ENCODE measurements at regions not wholly inside any gene's neighbourhood (a gene's known extent, or its start where the extent isn't known, plus 50 kb on each side); places are given as distances from the start of the nearest gene placed in this dataset.

DNA sequence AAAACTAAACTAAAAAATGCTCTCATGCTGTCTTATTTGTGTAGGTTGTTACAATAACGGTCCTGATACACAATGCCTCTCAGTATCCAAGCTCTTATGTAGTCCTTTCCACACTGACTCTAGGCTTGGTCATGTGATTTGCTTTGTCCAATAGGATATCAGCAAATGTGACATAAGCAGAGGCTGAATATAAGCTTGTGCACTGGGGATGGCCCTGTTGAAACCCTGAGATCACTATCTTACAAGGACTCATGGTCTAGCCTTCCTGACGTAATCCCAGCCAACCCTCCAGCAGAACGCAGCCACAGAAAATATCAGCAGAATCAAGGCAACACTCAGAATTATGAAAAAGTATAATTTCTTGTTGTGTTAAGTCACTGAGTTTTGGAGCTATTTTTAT, 145.1 kb upstream of the CCN2 start:
- no peak overlapping the region for H3K4me3 ChIP-seq (ENCODE audit: extremely low read depth in 1 of 4, insufficient read depth in 2 of 4, low read depth in 3 of 4, low read length in 4 of 4)
- no peak overlapping the region for H3K9ac ChIP-seq (replicated peaks in 1 of 4; ENCODE audit: extremely low read depth in 1 of 4, low read depth in 3 of 4, low read length in 3 of 4)
- no peaks in the 10 kb centered on the region for H4K20me1 ChIP-seq (replicated peaks in 1 of 2; ENCODE audit: control insufficient read depth in 1 of 2, insufficient read depth in 2 of 2, low read length in 2 of 2)
- no peak for FAIRE-seq
- H3K4me2 ChIP-seq (ENCODE audit: insufficient read depth in 1 of 2, low read depth in 2 of 2, low read length in 2 of 2), result no peak overlapping the region
- 0 out of 4 replicates have a peak, but pooled peaks cover 0 to 3% of the 10 kb centered on the region in 2 experiments for H3K9me3 ChIP-seq (ENCODE audit: insufficient read depth in 2 of 2, low read depth in 1 of 2, low read length in 1 of 2)
- no peaks in the 10 kb centered on the region; the same call in 1 of the 2 replicates for H3K79me1 ChIP-seq (ENCODE audit: low read depth, low read length)
- H2AFZ ChIP-seq (ENCODE audit: low read length), result no peak overlapping the region
- no peaks in the 10 kb centered on the region for H3K4me1 ChIP-seq (replicated peaks in 1 of 4; ENCODE audit: control insufficient read depth in 3 of 4, insufficient read depth in 4 of 4, low read length in 3 of 4)
- ChIA-PET CTCF (ENCODE audit: partially characterized antibody) (interaction anchor here (0.5 to 1.6 kb wide), 3 partner anchors 13 to 498 kb away, joined by 3 to 5 read pairs (median 4); no protein-coding TSS in a partner anchor), POLR2A (ENCODE audit: partially characterized antibody) (no interaction called here)
- WGBS, 2 experiments (ENCODE audit: extremely low coverage in 1 of 2, insufficient coverage in 1 of 2, insufficient read length in 1 of 2, insufficient replicate concordance in 2 of 2, low coverage in 1 of 2, low lambda C conversion rate in 2 of 2, missing lambda C conversion rate in 1 of 2), result 93% methylated on average over 3 of the region's 3 CpGs; no CpG with 5 or more reads in 1 of the 2 experiments
- no peak overlapping the region for H2BK15ac ChIP-seq (ENCODE audit: low read length)
- H2BK5ac ChIP-seq (ENCODE audit: low read depth, low read length), result no peak overlapping the region
- H2AK5ac ChIP-seq (ENCODE audit: low read depth, low read length), result no peak overlapping the region
- H3K27ac ChIP-seq (ENCODE audit: low read depth, low read length), result no peak overlapping the region
- no peak overlapping the region for H3K56ac ChIP-seq (replicated peaks; ENCODE audit: insufficient read length, low read depth, low read length)
- H4K8ac ChIP-seq (ENCODE audit: extremely low read depth, insufficient read depth, low read length), result no peak overlapping the region
- no peaks in the 10 kb centered on the region for H3K27me3 ChIP-seq (replicated peaks in 1 of 4; ENCODE audit: control insufficient read depth in 3 of 4, extremely low read depth in 1 of 4, insufficient read depth in 3 of 4, low read length in 3 of 4)
- H2BK12ac ChIP-seq (ENCODE audit: low read depth, low read length), result no peak overlapping the region
- H4K5ac ChIP-seq (ENCODE audit: insufficient read length, low read depth, low read length), result no peak overlapping the region
- H3K4ac ChIP-seq (replicated peaks; ENCODE audit: insufficient read length, low read depth, low read length), result no peak overlapping the region
- no peaks in the 10 kb centered on the region for H3K36me3 ChIP-seq (ENCODE audit: control insufficient read depth in 2 of 4, insufficient read depth in 4 of 4, low read length in 3 of 4)
- H3K79me2 ChIP-seq (ENCODE audit: control insufficient read depth in 1 of 2, insufficient read depth in 2 of 2, low read length in 2 of 2), result no peaks in the 10 kb centered on the region
- H2BK20ac ChIP-seq (ENCODE audit: low read length), result no peak overlapping the region
- no peak overlapping the region for H3K18ac ChIP-seq (ENCODE audit: extremely low read depth, low read length)
- DNase-seq (ENCODE audit: low read depth in 1 of 2, low spot score in 2 of 2), result no peak
- no peak overlapping the region for H3K23ac ChIP-seq (ENCODE audit: insufficient read length)
- H2BK120ac ChIP-seq (replicated peaks; ENCODE audit: low read depth, low read length), result no peak overlapping the region
- no peaks in the 10 kb centered on the region for H3K23me2 ChIP-seq (ENCODE audit: low read depth, low read length)
- no peak overlapping the region for H3K14ac ChIP-seq (ENCODE audit: insufficient read length)
- H4K91ac ChIP-seq (replicated peaks; ENCODE audit: insufficient read length, low read length), result no peak overlapping the region
- TF ChIP-seq, protein P1, sequence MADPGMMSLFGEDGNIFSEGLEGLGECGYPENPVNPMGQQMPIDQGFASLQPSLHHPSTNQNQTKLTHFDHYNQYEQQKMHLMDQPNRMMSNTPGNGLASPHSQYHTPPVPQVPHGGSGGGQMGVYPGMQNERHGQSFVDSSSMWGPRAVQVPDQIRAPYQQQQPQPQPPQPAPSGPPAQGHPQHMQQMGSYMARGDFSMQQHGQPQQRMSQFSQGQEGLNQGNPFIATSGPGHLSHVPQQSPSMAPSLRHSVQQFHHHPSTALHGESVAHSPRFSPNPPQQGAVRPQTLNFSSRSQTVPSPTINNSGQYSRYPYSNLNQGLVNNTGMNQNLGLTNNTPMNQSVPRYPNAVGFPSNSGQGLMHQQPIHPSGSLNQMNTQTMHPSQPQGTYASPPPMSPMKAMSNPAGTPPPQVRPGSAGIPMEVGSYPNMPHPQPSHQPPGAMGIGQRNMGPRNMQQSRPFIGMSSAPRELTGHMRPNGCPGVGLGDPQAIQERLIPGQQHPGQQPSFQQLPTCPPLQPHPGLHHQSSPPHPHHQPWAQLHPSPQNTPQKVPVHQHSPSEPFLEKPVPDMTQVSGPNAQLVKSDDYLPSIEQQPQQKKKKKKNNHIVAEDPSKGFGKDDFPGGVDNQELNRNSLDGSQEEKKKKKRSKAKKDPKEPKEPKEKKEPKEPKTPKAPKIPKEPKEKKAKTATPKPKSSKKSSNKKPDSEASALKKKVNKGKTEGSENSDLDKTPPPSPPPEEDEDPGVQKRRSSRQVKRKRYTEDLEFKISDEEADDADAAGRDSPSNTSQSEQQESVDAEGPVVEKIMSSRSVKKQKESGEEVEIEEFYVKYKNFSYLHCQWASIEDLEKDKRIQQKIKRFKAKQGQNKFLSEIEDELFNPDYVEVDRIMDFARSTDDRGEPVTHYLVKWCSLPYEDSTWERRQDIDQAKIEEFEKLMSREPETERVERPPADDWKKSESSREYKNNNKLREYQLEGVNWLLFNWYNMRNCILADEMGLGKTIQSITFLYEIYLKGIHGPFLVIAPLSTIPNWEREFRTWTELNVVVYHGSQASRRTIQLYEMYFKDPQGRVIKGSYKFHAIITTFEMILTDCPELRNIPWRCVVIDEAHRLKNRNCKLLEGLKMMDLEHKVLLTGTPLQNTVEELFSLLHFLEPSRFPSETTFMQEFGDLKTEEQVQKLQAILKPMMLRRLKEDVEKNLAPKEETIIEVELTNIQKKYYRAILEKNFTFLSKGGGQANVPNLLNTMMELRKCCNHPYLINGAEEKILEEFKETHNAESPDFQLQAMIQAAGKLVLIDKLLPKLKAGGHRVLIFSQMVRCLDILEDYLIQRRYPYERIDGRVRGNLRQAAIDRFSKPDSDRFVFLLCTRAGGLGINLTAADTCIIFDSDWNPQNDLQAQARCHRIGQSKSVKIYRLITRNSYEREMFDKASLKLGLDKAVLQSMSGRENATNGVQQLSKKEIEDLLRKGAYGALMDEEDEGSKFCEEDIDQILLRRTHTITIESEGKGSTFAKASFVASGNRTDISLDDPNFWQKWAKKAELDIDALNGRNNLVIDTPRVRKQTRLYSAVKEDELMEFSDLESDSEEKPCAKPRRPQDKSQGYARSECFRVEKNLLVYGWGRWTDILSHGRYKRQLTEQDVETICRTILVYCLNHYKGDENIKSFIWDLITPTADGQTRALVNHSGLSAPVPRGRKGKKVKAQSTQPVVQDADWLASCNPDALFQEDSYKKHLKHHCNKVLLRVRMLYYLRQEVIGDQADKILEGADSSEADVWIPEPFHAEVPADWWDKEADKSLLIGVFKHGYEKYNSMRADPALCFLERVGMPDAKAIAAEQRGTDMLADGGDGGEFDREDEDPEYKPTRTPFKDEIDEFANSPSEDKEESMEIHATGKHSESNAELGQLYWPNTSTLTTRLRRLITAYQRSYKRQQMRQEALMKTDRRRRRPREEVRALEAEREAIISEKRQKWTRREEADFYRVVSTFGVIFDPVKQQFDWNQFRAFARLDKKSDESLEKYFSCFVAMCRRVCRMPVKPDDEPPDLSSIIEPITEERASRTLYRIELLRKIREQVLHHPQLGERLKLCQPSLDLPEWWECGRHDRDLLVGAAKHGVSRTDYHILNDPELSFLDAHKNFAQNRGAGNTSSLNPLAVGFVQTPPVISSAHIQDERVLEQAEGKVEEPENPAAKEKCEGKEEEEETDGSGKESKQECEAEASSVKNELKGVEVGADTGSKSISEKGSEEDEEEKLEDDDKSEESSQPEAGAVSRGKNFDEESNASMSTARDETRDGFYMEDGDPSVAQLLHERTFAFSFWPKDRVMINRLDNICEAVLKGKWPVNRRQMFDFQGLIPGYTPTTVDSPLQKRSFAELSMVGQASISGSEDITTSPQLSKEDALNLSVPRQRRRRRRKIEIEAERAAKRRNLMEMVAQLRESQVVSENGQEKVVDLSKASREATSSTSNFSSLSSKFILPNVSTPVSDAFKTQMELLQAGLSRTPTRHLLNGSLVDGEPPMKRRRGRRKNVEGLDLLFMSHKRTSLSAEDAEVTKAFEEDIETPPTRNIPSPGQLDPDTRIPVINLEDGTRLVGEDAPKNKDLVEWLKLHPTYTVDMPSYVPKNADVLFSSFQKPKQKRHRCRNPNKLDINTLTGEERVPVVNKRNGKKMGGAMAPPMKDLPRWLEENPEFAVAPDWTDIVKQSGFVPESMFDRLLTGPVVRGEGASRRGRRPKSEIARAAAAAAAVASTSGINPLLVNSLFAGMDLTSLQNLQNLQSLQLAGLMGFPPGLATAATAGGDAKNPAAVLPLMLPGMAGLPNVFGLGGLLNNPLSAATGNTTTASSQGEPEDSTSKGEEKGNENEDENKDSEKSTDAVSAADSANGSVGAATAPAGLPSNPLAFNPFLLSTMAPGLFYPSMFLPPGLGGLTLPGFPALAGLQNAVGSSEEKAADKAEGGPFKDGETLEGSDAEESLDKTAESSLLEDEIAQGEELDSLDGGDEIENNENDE (IDR thresholded peaks at IDR 0.05; ENCODE audit: insufficient replicate concordance, low read length), result no peak

Measured in H1 (cell line).